Activated CD4-positive, alpha-beta memory T cell treated with anti-CD3 and anti-CD28 coated beads, Interleukin-2, amount 10 ng/mL, durations not matched to agents 7 days and 5 days (primary cell): ENCODE measurements at regions not wholly inside any gene's neighbourhood (a gene's known extent, or its start where the extent isn't known, plus 50 kb on each side); places are given as distances from the start of the nearest gene placed in this dataset.
"Not testable (repeated sequence)": the region's sequence is repeated elsewhere in the genome, so short reads cannot be mapped to it uniquely, and the experiment has no call there.

Source experiments
- CTCF ChIA-PET: fragments of 350-600 bp; sonication (Branson Sonifier 250); formaldehyde crosslinking; loops from one replicate; lab custom pipeline; 2021; ENCODE audit warnings: antibody characterized with exemption, inconsistent platforms; lab: Charles Lee
- POLR2A ChIA-PET: fragments of 350-600 bp; sonication (Branson Sonifier 250); formaldehyde crosslinking; loops from one replicate; lab custom pipeline; 2021; ENCODE audit warnings: antibody characterized with exemption; lab: Charles Lee
- DNase-seq: peaks from one replicate; pipeline ENCODE4 v3.0.0-alpha.2; 2020
- H3K27ac Mint-ChIP-seq: one replicate; pipeline ENCODE4 v1.8.0; 2021; ENCODE audit warnings: mild to moderate bottlenecking, mixed read lengths
- H3K27me3 Mint-ChIP-seq: one replicate; pipeline ENCODE4 v1.8.0; 2021; ENCODE audit warnings: mixed read lengths
- H3K36me3 Mint-ChIP-seq: one replicate; pipeline ENCODE4 v1.8.0; 2021; ENCODE audit warnings: low read depth, mixed read lengths
- H3K4me1 Mint-ChIP-seq: one replicate; pipeline ENCODE4 v1.8.0; 2021; ENCODE audit warnings: mixed read lengths
- H3K4me3 Mint-ChIP-seq: one replicate; pipeline ENCODE4 v1.8.0; 2021; ENCODE audit warnings: mild to moderate bottlenecking, mixed read lengths
- H3K9me3 Mint-ChIP-seq: one replicate; pipeline ENCODE4 v1.8.0; 2021; ENCODE audit warnings: mixed read lengths

DNA sequence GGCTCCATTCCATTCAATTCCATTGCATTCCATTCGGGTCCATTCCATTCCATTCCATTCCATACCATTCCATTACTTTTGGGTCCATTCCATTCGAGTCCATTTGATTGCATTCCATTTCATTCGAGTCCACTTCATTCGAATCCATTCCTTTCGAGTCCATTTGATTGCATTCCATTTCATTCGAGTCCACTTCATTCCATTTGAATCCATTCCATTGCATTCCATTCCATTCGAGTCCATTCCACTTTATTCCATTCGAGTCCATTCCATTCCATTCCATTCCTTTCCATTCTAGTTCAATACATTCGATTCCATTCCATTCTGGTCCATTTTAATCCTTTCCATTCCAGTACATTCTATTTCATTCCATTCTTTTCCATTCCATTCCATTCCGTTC, 334.0 kb downstream of the ZNF33B start:
- peaks cover 97% of the 10 kb centered on the region for H3K9me3 Mint-ChIP-seq
- no peak overlapping the region for H3K27ac Mint-ChIP-seq
- CTCF ChIA-PET = no interaction called here
- POLR2A ChIA-PET = no interaction called here
- no peak for DNase-seq
- no peaks in the 10 kb centered on the region for H3K4me1 Mint-ChIP-seq
- H3K4me3 Mint-ChIP-seq = no peak overlapping the region
- peaks cover 89% of the 10 kb centered on the region for H3K36me3 Mint-ChIP-seq
- no peaks in the 10 kb centered on the region for H3K27me3 Mint-ChIP-seq

DNA sequence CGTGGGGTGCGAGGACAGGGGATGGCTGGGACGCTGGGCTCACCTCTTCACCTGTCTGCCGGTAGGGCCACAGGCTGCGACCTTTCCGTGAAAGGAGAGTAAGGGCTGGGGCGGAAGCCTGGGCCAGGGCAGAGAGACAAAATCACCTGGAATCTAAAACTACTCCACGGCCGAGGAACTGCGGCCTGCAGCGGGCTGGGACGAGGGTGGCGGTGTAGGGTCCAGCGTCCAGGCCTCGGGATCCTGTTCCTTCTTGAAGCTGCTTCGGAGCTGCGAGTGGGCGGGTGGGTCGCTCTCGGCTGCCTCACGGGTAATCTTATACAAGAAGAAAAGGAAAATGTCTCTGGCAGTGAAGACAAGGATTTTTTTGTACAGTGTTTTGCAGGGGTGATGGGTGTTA, 356.5 kb downstream of the ZNF33B start:
- H3K9me3 Mint-ChIP-seq, H3K27me3 Mint-ChIP-seq, CTCF ChIA-PET, H3K4me1 Mint-ChIP-seq, H3K4me3 Mint-ChIP-seq, DNase-seq, POLR2A ChIA-PET, H3K36me3 Mint-ChIP-seq, H3K27ac Mint-ChIP-seq: not testable (repeated sequence)

DNA sequence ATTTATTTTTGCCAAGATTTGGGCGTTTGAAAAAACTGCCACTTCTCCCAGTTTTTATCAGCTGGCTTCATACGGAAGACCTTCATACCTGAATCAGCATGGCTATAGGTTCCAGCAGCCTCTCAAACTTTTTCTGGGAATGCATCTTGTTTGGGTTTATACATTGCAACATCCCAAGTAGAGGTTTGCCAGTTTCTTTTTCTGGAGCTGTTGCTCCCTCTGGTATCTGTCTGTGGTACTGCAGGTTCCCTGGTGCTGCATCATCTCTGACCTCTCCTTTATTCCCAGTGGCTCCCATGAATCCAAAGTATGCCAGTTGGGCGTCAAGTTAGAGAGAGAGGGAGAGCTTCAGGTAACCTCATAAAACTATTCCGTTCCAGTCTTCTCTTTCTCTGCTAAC, 368.6 kb downstream of the ZNF33B start:
- CTCF ChIA-PET, H3K36me3 Mint-ChIP-seq, H3K27me3 Mint-ChIP-seq, H3K4me1 Mint-ChIP-seq, POLR2A ChIA-PET, DNase-seq, H3K27ac Mint-ChIP-seq, H3K4me3 Mint-ChIP-seq, H3K9me3 Mint-ChIP-seq: not testable (repeated sequence)

DNA sequence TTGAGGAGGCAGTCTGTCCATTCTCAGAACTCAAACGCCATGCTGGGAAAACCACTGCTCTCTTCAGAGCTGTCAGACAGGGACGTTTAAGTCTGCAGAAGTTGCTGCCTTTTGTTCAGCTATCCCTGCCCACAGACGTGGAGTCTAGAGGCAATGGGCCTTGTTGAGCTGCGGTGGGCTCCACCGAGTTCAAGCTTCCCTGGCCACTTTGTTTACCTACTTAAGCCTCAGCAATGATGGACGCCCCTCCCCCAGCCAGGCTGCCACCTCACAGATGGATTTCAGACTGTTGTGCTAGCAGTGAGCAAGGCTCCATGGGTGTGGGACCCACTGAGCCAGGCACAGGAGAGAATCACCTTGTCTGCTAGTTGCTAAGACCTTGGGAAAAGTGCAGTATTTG, 375.1 kb downstream of the ZNF33B start:
- DNase-seq, H3K9me3 Mint-ChIP-seq, H3K4me3 Mint-ChIP-seq, H3K36me3 Mint-ChIP-seq, CTCF ChIA-PET, H3K27me3 Mint-ChIP-seq, POLR2A ChIA-PET, H3K4me1 Mint-ChIP-seq, H3K27ac Mint-ChIP-seq: not testable (repeated sequence)

DNA sequence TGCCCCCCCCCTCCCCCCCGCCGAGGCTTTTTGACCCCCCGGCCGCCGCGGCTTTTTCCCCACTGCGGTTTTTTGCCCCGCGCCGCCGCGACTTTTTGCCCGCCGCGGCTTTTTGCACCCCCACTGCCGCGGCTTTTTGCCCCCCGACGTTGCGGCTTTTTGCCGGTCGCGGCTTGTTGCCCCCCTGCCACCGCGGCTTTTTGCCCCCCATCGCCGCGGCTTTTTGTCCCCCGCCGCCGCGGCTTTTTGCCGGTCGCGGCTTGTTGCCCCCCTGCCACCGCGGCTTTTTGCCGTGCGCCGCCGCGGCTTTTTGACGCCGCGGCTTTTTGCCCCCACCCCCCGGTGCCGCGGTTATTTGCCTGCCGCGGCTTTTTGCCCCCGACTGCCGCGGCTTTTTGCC, 395.4 kb downstream of the ZNF33B start:
- H3K36me3 Mint-ChIP-seq, H3K4me3 Mint-ChIP-seq, H3K4me1 Mint-ChIP-seq, H3K27me3 Mint-ChIP-seq, POLR2A ChIA-PET, DNase-seq, CTCF ChIA-PET, H3K27ac Mint-ChIP-seq: not testable (repeated sequence)
- peaks cover 15% of the 10 kb centered on the region for H3K9me3 Mint-ChIP-seq

DNA sequence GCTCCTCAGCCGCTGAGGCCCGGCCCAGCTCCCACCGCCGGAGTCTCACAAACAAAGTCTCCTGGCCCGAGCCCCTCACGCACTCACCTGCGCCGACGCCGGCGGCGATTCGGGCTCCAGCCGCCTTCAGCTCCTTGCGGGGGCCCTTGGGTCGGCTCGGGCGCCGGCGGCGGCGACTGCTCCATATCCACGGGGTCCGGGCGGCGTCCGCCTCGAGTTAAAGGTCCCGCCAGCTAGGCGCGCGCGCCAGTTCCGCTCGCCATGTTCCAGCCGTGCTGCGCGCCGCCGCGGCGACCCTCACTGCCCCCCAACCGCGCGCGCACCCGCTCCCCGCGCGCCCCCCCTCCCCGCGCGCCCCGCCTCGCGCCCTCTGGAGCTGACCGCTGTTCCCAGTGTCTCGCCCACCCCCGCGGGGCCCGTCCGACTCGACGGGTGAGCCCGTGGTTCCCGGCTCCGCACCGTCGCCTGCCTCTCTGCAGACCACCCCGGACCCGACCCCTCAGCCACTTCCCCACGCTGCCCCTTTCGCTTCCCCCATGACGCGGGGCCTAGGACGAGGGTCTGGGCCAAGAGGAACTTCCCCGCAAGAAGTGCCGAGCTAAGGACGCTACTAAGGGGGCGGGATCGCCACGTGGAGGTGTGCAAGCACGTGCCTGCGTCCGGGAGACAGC, 396.1 kb downstream of the ZNF33B start:
- peaks cover 16% of the 10 kb centered on the region for H3K9me3 Mint-ChIP-seq
- no peaks in the 10 kb centered on the region for H3K27me3 Mint-ChIP-seq
- DNase-seq = no peak
- ChIA-PET POLR2A (no interaction called here), CTCF (no interaction called here)
- H3K27ac Mint-ChIP-seq = no peak overlapping the region
- H3K36me3 Mint-ChIP-seq = peaks cover 3% of the 10 kb centered on the region
- no peak overlapping the region for H3K4me3 Mint-ChIP-seq
- no peaks in the 10 kb centered on the region for H3K4me1 Mint-ChIP-seq

DNA sequence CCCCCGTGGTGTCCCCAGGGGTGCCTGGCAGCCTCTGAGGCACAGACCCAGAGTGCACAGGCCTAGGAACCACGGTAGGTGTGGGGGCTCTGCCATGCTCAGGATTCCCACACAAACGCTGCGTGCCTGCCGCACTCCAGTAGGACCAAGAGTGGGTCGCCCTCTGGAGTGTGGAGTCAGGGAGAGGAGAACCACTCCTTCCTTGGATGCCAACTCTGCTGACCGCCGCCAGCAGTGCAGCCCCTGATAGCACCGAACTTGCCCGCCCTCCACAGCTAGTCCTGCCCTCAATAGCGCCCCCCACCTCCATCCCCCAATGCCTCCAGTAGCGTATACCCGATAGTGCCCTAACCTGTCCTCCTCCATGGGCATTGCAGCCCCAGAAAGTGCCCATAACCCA, 402.0 kb downstream of the ZNF33B start:
- H3K4me3 Mint-ChIP-seq, H3K36me3 Mint-ChIP-seq, POLR2A ChIA-PET, H3K4me1 Mint-ChIP-seq, CTCF ChIA-PET, H3K27me3 Mint-ChIP-seq, DNase-seq, H3K9me3 Mint-ChIP-seq, H3K27ac Mint-ChIP-seq: not testable (repeated sequence)

DNA sequence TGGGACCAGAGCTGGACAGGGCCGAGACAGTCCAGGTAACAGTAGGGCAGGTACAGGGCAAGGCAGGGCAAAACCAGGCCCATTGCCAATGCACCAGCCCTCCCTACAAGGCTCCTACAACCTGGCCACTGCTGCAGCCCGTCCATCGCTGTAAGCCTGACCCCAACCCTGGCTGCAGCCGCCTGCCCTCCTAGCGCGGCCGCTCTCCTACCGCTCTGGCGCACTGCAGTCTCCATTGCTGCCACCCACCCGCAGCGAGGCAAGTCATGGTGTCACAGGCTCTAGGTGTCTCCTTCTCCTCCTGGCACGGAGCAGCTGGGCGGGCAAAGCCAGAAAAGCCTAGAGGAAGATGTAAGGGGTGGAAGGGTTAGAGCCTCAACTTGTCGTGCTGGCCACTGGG, 402.6 kb downstream of the ZNF33B start:
- H3K27me3 Mint-ChIP-seq, H3K4me1 Mint-ChIP-seq, DNase-seq, H3K36me3 Mint-ChIP-seq, CTCF ChIA-PET, POLR2A ChIA-PET, H3K4me3 Mint-ChIP-seq, H3K27ac Mint-ChIP-seq: not testable (repeated sequence)
- H3K9me3 Mint-ChIP-seq = peaks cover 10% of the 10 kb centered on the region

DNA sequence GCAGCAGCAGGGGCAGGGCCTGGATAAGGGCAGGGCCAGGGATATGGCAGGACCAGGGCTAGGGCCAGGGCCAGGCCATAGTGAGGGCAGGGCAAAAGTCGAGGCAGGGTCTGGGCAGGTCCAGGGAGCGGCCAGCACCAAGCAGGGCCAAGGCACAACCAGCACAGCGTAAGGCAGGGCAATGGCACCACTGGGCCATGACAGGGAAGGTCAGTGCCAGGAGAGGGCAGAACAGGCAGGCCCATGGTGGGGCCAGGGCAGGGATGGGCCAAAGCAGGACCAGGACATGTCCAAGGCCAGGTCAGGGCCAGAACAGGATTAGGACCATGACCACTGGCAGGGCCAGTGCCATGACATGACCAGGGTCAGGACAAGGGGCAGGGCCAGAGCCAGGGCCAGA, 403.1 kb downstream of the ZNF33B start:
- CTCF ChIA-PET, DNase-seq, H3K27me3 Mint-ChIP-seq, H3K36me3 Mint-ChIP-seq, POLR2A ChIA-PET, H3K27ac Mint-ChIP-seq, H3K4me3 Mint-ChIP-seq, H3K4me1 Mint-ChIP-seq: not testable (repeated sequence)
- H3K9me3 Mint-ChIP-seq = peaks cover 13% of the 10 kb centered on the region

DNA sequence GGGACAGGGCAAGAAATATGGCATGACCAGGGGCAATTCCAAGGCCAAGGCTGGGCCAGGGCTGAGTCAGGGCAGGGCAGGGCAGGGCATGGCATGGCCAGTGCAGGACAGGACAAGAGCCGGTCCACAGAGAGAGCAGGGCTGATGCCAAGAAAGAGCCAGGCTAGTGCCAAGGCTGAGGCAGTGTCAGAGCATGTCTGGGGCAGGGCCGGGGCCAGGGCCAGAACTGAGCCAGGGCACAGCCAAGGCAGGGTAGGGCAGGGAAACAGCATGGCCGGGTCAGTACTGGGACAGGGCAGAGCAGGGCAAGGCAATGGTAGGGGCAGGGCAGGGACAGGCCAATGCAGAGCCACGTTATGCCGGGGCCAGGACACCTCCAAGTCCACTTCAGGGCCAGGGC, 403.9 kb downstream of the ZNF33B start:
- peaks cover 13% of the 10 kb centered on the region for H3K9me3 Mint-ChIP-seq
- H3K4me1 Mint-ChIP-seq, H3K27me3 Mint-ChIP-seq, DNase-seq, H3K36me3 Mint-ChIP-seq, H3K4me3 Mint-ChIP-seq, POLR2A ChIA-PET, CTCF ChIA-PET, H3K27ac Mint-ChIP-seq: not testable (repeated sequence)

DNA sequence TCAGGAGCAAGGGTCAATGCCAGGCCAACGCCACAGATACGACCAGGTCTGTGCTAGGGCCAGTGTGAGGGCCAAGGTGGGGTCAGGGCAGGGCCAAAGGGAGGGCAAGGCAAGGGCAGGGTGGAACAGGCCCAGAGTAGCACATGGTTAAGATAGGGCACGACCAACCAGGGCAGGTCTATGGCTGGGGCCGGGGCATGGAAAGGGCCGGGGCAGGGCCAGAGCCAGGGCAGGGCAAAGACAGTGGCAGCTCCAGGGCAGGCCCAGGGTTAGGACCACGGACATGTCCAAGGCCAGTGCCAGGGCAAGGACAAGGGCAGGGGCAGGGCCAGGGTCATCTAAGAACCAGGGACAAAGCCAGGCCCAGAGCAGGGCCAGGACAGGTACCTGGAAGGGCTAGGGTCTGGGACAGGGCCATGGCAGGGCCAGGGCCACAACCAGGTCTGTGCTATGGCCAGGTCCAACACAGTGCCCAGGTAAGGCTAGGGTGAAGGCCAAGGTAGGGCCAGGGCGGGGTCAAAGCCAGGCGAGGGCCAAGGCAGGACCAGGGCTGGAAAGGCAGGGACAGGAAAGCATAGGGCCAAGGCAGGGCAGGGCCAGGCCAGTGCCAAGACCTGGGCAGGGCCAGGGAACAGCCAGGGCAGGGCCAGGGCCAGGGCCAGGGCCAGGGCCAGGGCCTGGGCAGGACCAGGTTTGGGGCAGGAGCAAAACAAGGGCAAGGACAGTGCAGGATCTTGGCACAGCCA, 404.7 kb downstream of the ZNF33B start:
- H3K4me1 Mint-ChIP-seq, DNase-seq, POLR2A ChIA-PET, H3K27me3 Mint-ChIP-seq, CTCF ChIA-PET, H3K36me3 Mint-ChIP-seq, H3K27ac Mint-ChIP-seq, H3K4me3 Mint-ChIP-seq: not testable (repeated sequence)
- peaks cover 12% of the 10 kb centered on the region for H3K9me3 Mint-ChIP-seq

DNA sequence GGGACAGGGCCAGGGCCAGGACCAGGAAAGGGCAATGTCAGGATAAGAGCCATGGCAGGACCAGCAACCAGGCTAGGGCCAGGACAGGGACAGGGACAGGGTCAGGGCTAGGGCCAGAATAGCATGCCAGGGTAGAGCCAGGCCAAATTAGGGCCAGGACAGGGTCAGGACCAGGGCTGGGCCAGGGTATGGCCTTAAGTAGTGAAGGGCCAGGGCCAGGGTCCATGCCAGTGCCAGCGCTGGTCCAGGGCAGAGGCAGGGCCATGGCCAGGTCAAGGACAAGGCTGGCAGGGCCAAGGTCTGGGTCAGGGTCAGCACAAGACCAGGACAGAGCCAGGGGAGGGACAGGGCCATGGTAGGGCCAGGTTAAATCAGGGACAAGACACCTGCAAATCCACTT, 405.4 kb downstream of the ZNF33B start:
- H3K27ac Mint-ChIP-seq, H3K36me3 Mint-ChIP-seq, H3K4me1 Mint-ChIP-seq, CTCF ChIA-PET, H3K4me3 Mint-ChIP-seq, DNase-seq, POLR2A ChIA-PET, H3K27me3 Mint-ChIP-seq: not testable (repeated sequence)
- peaks cover 17% of the 10 kb centered on the region for H3K9me3 Mint-ChIP-seq

DNA sequence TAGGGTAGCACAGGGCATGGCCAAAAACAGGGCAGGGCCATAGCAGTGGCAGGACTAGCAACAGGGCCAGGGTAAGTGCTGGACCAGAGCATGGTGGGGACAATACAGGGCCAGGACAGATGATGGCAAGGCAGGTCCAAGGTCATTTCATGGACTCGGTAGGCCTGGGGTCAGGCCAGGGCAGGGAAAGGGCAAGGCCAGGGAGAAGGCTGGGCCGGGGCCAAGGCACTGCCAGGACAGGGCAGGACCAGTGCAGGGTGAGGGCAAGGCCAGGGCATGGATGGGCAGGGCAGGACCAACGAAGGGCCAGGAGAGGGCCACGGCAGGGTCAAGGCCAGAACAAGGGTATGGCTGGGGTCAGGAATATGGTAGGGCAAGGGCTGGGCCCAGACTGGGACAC, 407.6 kb downstream of the ZNF33B start:
- H3K27ac Mint-ChIP-seq, CTCF ChIA-PET, DNase-seq, H3K27me3 Mint-ChIP-seq, H3K4me1 Mint-ChIP-seq, POLR2A ChIA-PET, H3K36me3 Mint-ChIP-seq, H3K4me3 Mint-ChIP-seq: not testable (repeated sequence)
- peaks cover 37% of the 10 kb centered on the region for H3K9me3 Mint-ChIP-seq

DNA sequence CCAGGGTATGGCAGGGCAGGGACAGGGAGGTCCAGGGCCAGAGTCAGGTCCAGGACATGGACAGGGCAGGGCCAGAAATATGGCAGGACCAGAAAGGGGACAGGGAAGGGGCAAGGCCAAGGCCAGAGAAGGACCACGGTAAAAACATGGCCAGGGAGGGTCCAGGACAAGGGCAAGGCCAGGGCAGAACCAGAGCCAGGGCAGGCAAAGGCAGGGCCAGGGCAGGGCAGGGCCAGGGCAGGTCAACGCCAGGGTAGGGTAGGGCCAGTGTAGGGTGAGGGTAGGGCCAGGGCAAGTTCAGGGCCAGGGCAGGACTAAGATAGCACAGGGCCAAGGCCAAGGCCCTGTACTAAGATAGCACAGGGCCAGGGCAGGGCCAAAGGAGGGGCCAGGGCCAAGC, 408.3 kb downstream of the ZNF33B start:
- H3K4me1 Mint-ChIP-seq, POLR2A ChIA-PET, CTCF ChIA-PET, H3K27me3 Mint-ChIP-seq, H3K27ac Mint-ChIP-seq, H3K36me3 Mint-ChIP-seq, DNase-seq, H3K4me3 Mint-ChIP-seq: not testable (repeated sequence)
- H3K9me3 Mint-ChIP-seq = peaks cover 37% of the 10 kb centered on the region
